Testis (tissue), 2 donors: ENCODE measurements at regions not wholly inside any gene's neighbourhood (a gene's known extent, or its start where the extent isn't known, plus 50 kb on each side); places are given as distances from the start of the nearest gene placed in this dataset.

Source experiments
- CTCF ChIP-seq, 3 experiments: fragments of 450-650 bp in 2 of 3; fragments of 200-600 bp in 1 of 3; sonication (generic) in 1 of 3; IDR thresholded peaks; one replicate each; pipeline ENCODE4 v1.5.1; 2016 to 2019; ENCODE audit warnings: antibody characterized with exemption in 3 of 3, mild to moderate bottlenecking in 2 of 3, moderate library complexity in 1 of 3
- POLR2A ChIP-seq: fragments of 450-650 bp; IDR thresholded peaks from one replicate; pipeline ENCODE4 v1.6.1; 2017; ENCODE audit warnings: antibody characterized with exemption, mild to moderate bottlenecking, moderate library complexity

DNA sequence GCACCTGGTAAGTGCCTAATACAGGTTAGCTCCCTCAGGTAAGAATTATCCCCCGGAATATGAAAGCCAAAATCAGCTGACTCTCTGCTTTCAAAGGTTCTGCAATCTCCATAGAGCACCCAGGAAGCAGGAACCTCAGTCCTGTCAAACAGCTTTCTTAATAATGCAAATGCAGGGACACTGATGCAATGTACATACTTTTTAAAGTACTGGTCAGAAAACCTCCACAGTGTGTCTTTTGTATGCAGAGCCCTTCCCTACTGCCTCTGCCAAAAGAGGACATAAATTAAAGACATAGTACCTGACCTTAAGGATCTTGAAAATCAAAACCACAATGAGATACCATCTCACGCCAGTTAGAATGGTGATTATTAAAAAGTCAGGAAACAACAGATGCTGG lies 365.0 kb upstream of the KAZN start:
- TF ChIP-seq CTCF (IDR thresholded peaks at IDR 0.05): no peak
- no peak for TF ChIP-seq POLR2A
